ENCODE measurements at regions not wholly inside any gene's neighbourhood (a gene's known extent, or its start where the extent isn't known, plus 50 kb on each side); places are given as distances from the start of the nearest gene placed in this dataset.

GRCh38 chr2:234788841-234789240 is 163.0 kb upstream of the SH3BP4 start:
- no peaks in the 10 kb centered on the region for H3K36me3 ChIP-seq
- no peak for DNase-seq (ENCODE audit: low spot score in 2 of 2)
- TF ChIP-seq EP300 (IDR thresholded peaks at IDR 0.05) = no peak
- no peak for TF ChIP-seq CTCF (IDR thresholded peaks at IDR 0.05)
- TF ChIP-seq POLR2A (IDR thresholded peaks at IDR 0.05) = no peak
- no peak overlapping the region for H3K27ac ChIP-seq
- H3K9me3 ChIP-seq = peaks cover 0 to 6% (median 0%) of the 10 kb centered on the region in 4 donors
- no peak overlapping the region for H3K4me3 ChIP-seq
- H3K4me1 ChIP-seq = no peaks in the 10 kb centered on the region
- H3K27me3 ChIP-seq = no peaks in the 10 kb centered on the region
- WGBS, 2 donors = 86 to 94% methylated on average over 4 of the region's 4 CpGs

- no peak for TF ChIP-seq EP300 (IDR thresholded peaks at IDR 0.05)
- no peak for TF ChIP-seq CTCF (IDR thresholded peaks at IDR 0.05)
- TF ChIP-seq POLR2A (IDR thresholded peaks at IDR 0.05) = no peak
- 68 to 76% methylated on average over 5 of the region's 5 CpGs for WGBS, 2 donors
- no peak overlapping the region for H3K4me3 ChIP-seq
- DNase-seq (ENCODE audit: low spot score in 2 of 2) = no peak
- H3K36me3 ChIP-seq = no peaks in the 10 kb centered on the region
- peaks cover 0 to 10% (median 2%) of the 10 kb centered on the region in 4 donors for H3K9me3 ChIP-seq
- H3K27ac ChIP-seq = no peak overlapping the region
- no peaks in the 10 kb centered on the region for H3K4me1 ChIP-seq
- H3K27me3 ChIP-seq = no peaks in the 10 kb centered on the region
Observed at GRCh38 chr2:234788381-234788780, 163.4 kb upstream of the SH3BP4 start.

- 81 to 86% methylated on average over 6 of the region's 6 CpGs for WGBS, 2 donors
- no peaks in the 10 kb centered on the region for H3K27me3 ChIP-seq
- no peak for DNase-seq (ENCODE audit: low spot score in 2 of 2)
- no peaks in the 10 kb centered on the region for H3K4me1 ChIP-seq
- no peak overlapping the region for H3K27ac ChIP-seq
- peaks cover 0 to 23% (median 7%) of the 10 kb centered on the region in 4 donors for H3K9me3 ChIP-seq
- TF ChIP-seq EP300 (IDR thresholded peaks at IDR 0.05) (no peak), POLR2A (IDR thresholded peaks at IDR 0.05) (no peak), CTCF (IDR thresholded peaks at IDR 0.05) (no peak)
- no peak overlapping the region for H3K4me3 ChIP-seq
- H3K36me3 ChIP-seq = no peaks in the 10 kb centered on the region
Observed at GRCh38 chr2:234787114-234787513, 164.7 kb upstream of the SH3BP4 start.

GRCh38 chr2:234773764-234774409 is 177.9 kb upstream of the SH3BP4 start:
- DNase-seq (ENCODE audit: low spot score in 2 of 2) = no peak
- Histone ChIP-seq H3K9me3 (no peaks in the 10 kb centered on the region), H3K4me3 (no peak overlapping the region), H3K27me3 (no peaks in the 10 kb centered on the region), H3K36me3 (no peaks in the 10 kb centered on the region), H3K4me1 (peaks cover 0 to 5% (median 0%) of the 10 kb centered on the region in 4 donors), H3K27ac (no peak overlapping the region)
- no peak for TF ChIP-seq CTCF (IDR thresholded peaks at IDR 0.05)
- no peak for TF ChIP-seq POLR2A (IDR thresholded peaks at IDR 0.05)
- no peak for TF ChIP-seq EP300 (IDR thresholded peaks at IDR 0.05)
- WGBS, 2 donors = 77 to 92% methylated on average over 5 of the region's 5 CpGs

- H3K9me3 ChIP-seq = no peaks in the 10 kb centered on the region
- peaks cover 0 to 5% (median 0%) of the 10 kb centered on the region in 4 donors for H3K4me1 ChIP-seq
- H3K27me3 ChIP-seq = no peaks in the 10 kb centered on the region
- WGBS, 2 donors = 84 to 86% methylated on average over 5 of the region's 5 CpGs
- no peak overlapping the region for H3K27ac ChIP-seq
- H3K36me3 ChIP-seq = no peaks in the 10 kb centered on the region
- DNase-seq (ENCODE audit: low spot score in 2 of 2) = no peak
- TF ChIP-seq POLR2A (IDR thresholded peaks at IDR 0.05) = no peak
- no peak for TF ChIP-seq CTCF (IDR thresholded peaks at IDR 0.05)
- no peak for TF ChIP-seq EP300 (IDR thresholded peaks at IDR 0.05)
- H3K4me3 ChIP-seq = no peak overlapping the region
Observed at GRCh38 chr2:234773129-234773528, 178.7 kb upstream of the SH3BP4 start.

All from tibial nerve (tissue), 4 donors.